A549 (cell line): ENCODE measurements at regions not wholly inside any gene's neighbourhood (a gene's known extent, or its start where the extent isn't known, plus 50 kb on each side); places are given as distances from the start of the nearest gene placed in this dataset.

Source experiments
- ATAC-seq, 2 experiments: fragments of 200-7000 bp in 1 of 2; fragments of >200 bp in 1 of 2; cut with Nextera tagmentation in 1 of 2; cut with Tn5 transposase in 1 of 2; 3 replicates each; pipeline versions ENCODE4 v1.8.0 to v1.9.1; 2018 to 2020; ENCODE audit warnings: mild to moderate bottlenecking in 1 of 2, moderate library complexity in 1 of 2
- CTCF ChIA-PET: fragments of 300-600 bp; sonication (Branson Sonifier 250); formaldehyde crosslinking; extraction: SDS; loops from one replicate; lab custom pipeline; 2021; ENCODE audit warnings: antibody characterized with exemption, inconsistent platforms; lab: Yijun Ruan, JAX
- POLR2A ChIA-PET: fragments of 350-600 bp; formaldehyde crosslinking; extraction: SDS; loops from one replicate; lab custom pipeline; 2021; ENCODE audit warnings: antibody characterized with exemption, inconsistent platforms; lab: Yijun Ruan, JAX
- DNase-seq, 2 experiments: peaks; one replicate each; pipeline versions ENCODE4 v3.0.0 to v3.0.0-alpha.2; 2011 to 2016; ENCODE audit warnings: low read depth in 1 of 2, low spot score in 1 of 2
- FAIRE-seq: peaks from 2 replicates; lab custom pipeline; 2011; peaks lifted over from hg19 to GRCh38; lab: Jason Lieb, UNC
- H3K27ac ChIP-seq, 2 experiments: fragments of >200 bp; sonication (Bioruptor Twin); formaldehyde crosslinking; 3 replicates each; pipeline ENCODE4 v1.5.1; 2016 to 2017
- H3K4me1 ChIP-seq: fragments of >200 bp; sonication (Bioruptor Twin); formaldehyde crosslinking; 3 replicates; pipeline ENCODE4 v1.6.1; 2016
- H3K4me2 ChIP-seq: fragments of >200 bp; sonication (Bioruptor Twin); formaldehyde crosslinking; 3 replicates; pipeline ENCODE4 v1.6.1; 2016
- H3K4me3 ChIP-seq: fragments of >200 bp; sonication (Bioruptor Twin); formaldehyde crosslinking; 3 replicates; pipeline ENCODE4 v1.5.1; 2016
- H3K9me3 ChIP-seq: fragments of >200 bp; sonication (Bioruptor Twin); formaldehyde crosslinking; 3 replicates; pipeline ENCODE4 v1.6.1; 2016
- BCL3 ChIP-seq: fragments of >200 bp; sonication (Bioruptor Twin); formaldehyde crosslinking; IDR thresholded peaks from 3 replicates; pipeline ENCODE4 v1.6.1; 2016
- BHLHE40 ChIP-seq: IDR thresholded peaks from 2 replicates; pipeline ENCODE4 v1.6.1; 2012; ENCODE audit warnings: low read depth, low read length, inconsistent platforms
- CBX2 ChIP-seq: fragments of 200-600 bp; sonication (generic); IDR thresholded peaks from 2 replicates; pipeline ENCODE4 v1.6.1; 2016; ENCODE audit warnings: low read depth, mild to moderate bottlenecking, borderline replicate concordance
- CBX8 ChIP-seq: fragments of 200-600 bp; sonication (generic); IDR thresholded peaks from 2 replicates; pipeline ENCODE4 v1.6.1; 2016
- CEBPB ChIP-seq, 2 experiments: fragments of >200 bp in 1 of 2; sonication (Bioruptor Twin) in 1 of 2; formaldehyde crosslinking in 1 of 2; IDR thresholded peaks; 2 replicates each; pipeline ENCODE4 v1.6.1; 2012 to 2016
- CHD2 ChIP-seq: fragments of 150-350 bp; IDR thresholded peaks from 2 replicates; pipeline ENCODE4 v1.6.1; 2014; ENCODE audit warnings: low read length; ENCODE audit not compliant: partially characterized antibody
- CHD4 ChIP-seq: fragments of 200-600 bp; sonication (generic); IDR thresholded peaks from 2 replicates; pipeline ENCODE4 v1.6.1; 2016; ENCODE audit warnings: antibody characterized with exemption, mild to moderate bottlenecking, borderline replicate concordance
- CTCF ChIP-seq: fragments of >200 bp; sonication (Bioruptor Twin); formaldehyde crosslinking; IDR thresholded peaks from 3 replicates; pipeline ENCODE4 v1.5.1; 2016
- EHF ChIP-seq: fragments of 250-450 bp; sonication (Bioruptor Pico); IDR thresholded peaks from 2 replicates; pipeline ENCODE4 v1.5.0; 2020; ENCODE audit warnings: mild to moderate bottlenecking
- EP300 ChIP-seq, 2 experiments: fragments of >200 bp; sonication (Bioruptor Twin); formaldehyde crosslinking; IDR thresholded peaks; 2 replicates in 1 of 2; 3 replicates in 1 of 2; pipeline ENCODE4 v1.6.1; 2016 to 2017
- GATA3 ChIP-seq: IDR thresholded peaks from 2 replicates; pipeline ENCODE4 v1.6.1; 2012; ENCODE audit warnings: borderline replicate concordance
- HDAC2 ChIP-seq: fragments of 200-600 bp; sonication (generic); IDR thresholded peaks from 2 replicates; pipeline ENCODE4 v1.6.1; 2016
- MAFK ChIP-seq: fragments of 450-650 bp; IDR thresholded peaks from 2 replicates; pipeline ENCODE4 v1.6.1; 2014; ENCODE audit not compliant: partially characterized antibody
- MYC ChIP-seq: IDR thresholded peaks from 2 replicates; pipeline ENCODE4 v1.6.1; 2012; ENCODE audit warnings: mild to moderate bottlenecking, inconsistent platforms, low read length, improper control_type of control experiment, borderline replicate concordance
- NPAS2 ChIP-seq: fragments of 250-450 bp; sonication (Bioruptor Pico); IDR thresholded peaks from 2 replicates; pipeline ENCODE4 v1.8.0; 2022; ENCODE audit warnings: mild to moderate bottlenecking, moderate library complexity, borderline replicate concordance
- NR3C1 ChIP-seq: fragments of >200 bp; sonication (Bioruptor Twin); formaldehyde crosslinking; IDR thresholded peaks from 3 replicates; pipeline ENCODE4 v1.6.1; 2017
- PBX3 ChIP-seq: IDR thresholded peaks from 2 replicates; pipeline ENCODE4 v1.6.1; 2012
- POLR2A ChIP-seq: IDR thresholded peaks from 2 replicates; pipeline ENCODE4 v1.6.1; 2012; ENCODE audit warnings: mild to moderate bottlenecking, low read length
- REST ChIP-seq: fragments of 200-600 bp; sonication (generic); IDR thresholded peaks from 2 replicates; pipeline ENCODE4 v1.6.1; 2016; ENCODE audit warnings: antibody characterized with exemption, mild to moderate bottlenecking, moderate library complexity
- RFX5 ChIP-seq: fragments of 450-650 bp; IDR thresholded peaks from 2 replicates; pipeline ENCODE4 v1.7.1; 2014; ENCODE audit warnings: antibody characterized with exemption, mild to moderate bottlenecking, moderate library complexity
- RNF2 ChIP-seq: fragments of 200-600 bp; sonication (generic); IDR thresholded peaks from 2 replicates; pipeline ENCODE4 v1.6.1; 2016; ENCODE audit warnings: low read depth, mild to moderate bottlenecking, antibody characterized with exemption, moderate library complexity, borderline replicate concordance
- SMC3 ChIP-seq: fragments of >200 bp; sonication (Bioruptor Twin); formaldehyde crosslinking; IDR thresholded peaks from 3 replicates; pipeline ENCODE4 v1.6.1; 2018; ENCODE audit warnings: inconsistent platforms
- SREBF2 ChIP-seq: fragments of 450-650 bp; IDR thresholded peaks from 2 replicates; pipeline ENCODE4 v1.6.1; 2014; ENCODE audit warnings: mild to moderate bottlenecking, moderate library complexity
- TFCP2L1 ChIP-seq: fragments of 250-450 bp; sonication (Bioruptor Pico); IDR thresholded peaks from 2 replicates; pipeline ENCODE4 v1.5.0; 2021; ENCODE audit warnings: mild to moderate bottlenecking
- TP53 ChIP-seq: fragments of 250-450 bp; sonication (Bioruptor Pico); IDR thresholded peaks from 2 replicates; pipeline ENCODE4 v1.5.0; 2021; ENCODE audit warnings: mild to moderate bottlenecking, moderate library complexity
- ZC3H11A ChIP-seq: fragments of 450-650 bp; IDR thresholded peaks from 2 replicates; pipeline ENCODE4 v1.6.1; 2014; ENCODE audit warnings: antibody characterized with exemption, mild to moderate bottlenecking
- ZNF302 ChIP-seq: fragments of 250-450 bp; sonication (Bioruptor Pico); IDR thresholded peaks from 2 replicates; pipeline ENCODE4 v1.9.0; 2021; ENCODE audit warnings: inconsistent platforms, mild to moderate bottlenecking, moderate library complexity
- ZSCAN20 ChIP-seq: fragments of 250-450 bp; sonication (Bioruptor Pico); IDR thresholded peaks from 2 replicates; pipeline ENCODE4 v1.8.0; 2022; ENCODE audit warnings: mild to moderate bottlenecking, moderate library complexity
- WGBS: methylation state at CpG from one replicate; pipeline ENCODE4 v1.1.6; 2017; ENCODE audit errors: missing lambda C conversion rate; 5-methylcytosine and 5-hydroxymethylcytosine counted together

- Histone ChIP-seq H3K9me3 (no peaks in the 10 kb centered on the region), H3K4me1 (no peaks in the 10 kb centered on the region), H3K4me3 (no peak overlapping the region), H3K4me2 (no peak overlapping the region), H3K27ac (no peak overlapping the region)
- DNase-seq (no peak), ATAC-seq (no peak), FAIRE-seq (no peak)
- TF ChIP-seq CEBPB (IDR thresholded peaks at IDR 0.05) (no peak), MAFK (no peak), SMC3 (no peak), POLR2A (no peak), CBX8 (no peak), CBX2 (no peak), TFCP2L1 (CRISPR knock-in tag) (no peak), ZNF302 (CRISPR knock-in tag) (no peak), MYC (no peak), NR3C1 (no peak), BHLHE40 (no peak), EHF (CRISPR knock-in tag) (no peak), EP300 (IDR thresholded peaks at IDR 0.05) (no peak), HDAC2 (no peak), CHD2 (no peak), RFX5 (no peak)
- ChIA-PET POLR2A (no interaction called here), CTCF (interaction anchor here (1.0 kb wide), 1 partner anchor 15 kb away, joined by 3 read pairs; no protein-coding TSS in a partner anchor)
Measured at GRCh38 chr16:55100100-55100499, 169.4 kb downstream of the IRX5 start.

GRCh38 chr16:55101026-55101425, 170.4 kb downstream of the IRX5 start:
- DNase-seq = no peak
- no peak overlapping the region for H3K27ac ChIP-seq
- no peak overlapping the region for H3K4me2 ChIP-seq
- WGBS = 2% methylated on average over 4 of the region's 4 CpGs
- ATAC-seq = no peak
- no peak overlapping the region for H3K4me3 ChIP-seq
- POLR2A ChIA-PET = no interaction called here
- CTCF ChIA-PET = no interaction called here
- no peaks in the 10 kb centered on the region for H3K9me3 ChIP-seq
- no peak for FAIRE-seq
- no peak for TF ChIP-seq ZC3H11A
- no peak for TF ChIP-seq GATA3
- TF ChIP-seq ZSCAN20 = no peak
- no peak for TF ChIP-seq PBX3
- no peaks in the 10 kb centered on the region for H3K4me1 ChIP-seq

- Histone ChIP-seq H3K27ac (no peak overlapping the region), H3K4me1 (no peaks in the 10 kb centered on the region), H3K9me3 (no peaks in the 10 kb centered on the region), H3K4me3 (no peak overlapping the region), H3K4me2 (no peak overlapping the region)
- FAIRE-seq (no peak), DNase-seq (no peak), ATAC-seq (no peak)
- CTCF ChIA-PET = no interaction called here
- no peak for TF ChIP-seq POLR2A
- no peak for TF ChIP-seq SREBF2
- TF ChIP-seq NPAS2 (CRISPR knock-in tag) = no peak
- TF ChIP-seq RNF2 = no peak
- TF ChIP-seq TP53 = no peak
- TF ChIP-seq CTCF = no peak
- no peak for TF ChIP-seq REST
- TF ChIP-seq BCL3 = no peak
- no peak for TF ChIP-seq PBX3
- TF ChIP-seq CHD4 = no peak
- WGBS = 0% methylated on average over 1 of the region's 1 CpG
- POLR2A ChIA-PET = no interaction called here
Measured at GRCh38 chr16:55102077-55102476, 171.4 kb downstream of the IRX5 start.
